ENCODE measurements at regions not wholly inside any gene's neighbourhood (a gene's known extent, or its start where the extent isn't known, plus 50 kb on each side); places are given as distances from the start of the nearest gene placed in this dataset.

GRCh38 chr6:14361297-14361696 lies 243.7 kb downstream of the CD83 start:
- TF ChIP-seq CTCF (IDR thresholded peaks at IDR 0.05; ENCODE audit: insufficient read depth, low read length) (no peak), POLR2AphosphoS5 (IDR thresholded peaks at IDR 0.05; ENCODE audit: low read depth) (no peak), REST (IDR thresholded peaks at IDR 0.05; ENCODE audit: insufficient replicate concordance, low read depth) (no peak), GABPA (IDR thresholded peaks at IDR 0.05; ENCODE audit: low read depth) (no peak)

Data from HL-60 (cell line).